NB4 (cell line): ENCODE measurements at regions not wholly inside any gene's neighbourhood (a gene's known extent, or its start where the extent isn't known, plus 50 kb on each side); places are given as distances from the start of the nearest gene placed in this dataset.

ENCODE experiments used
- CTCF ChIP-seq: IDR thresholded peaks from one replicate; pipeline ENCODE4 v1.5.1; 2012; ENCODE audit warnings: low read depth, low read length
- MAX ChIP-seq: IDR thresholded peaks from 2 replicates; pipeline ENCODE4 v1.6.1; 2011; ENCODE audit warnings: low read depth, low read length
- POLR2A ChIP-seq: IDR thresholded peaks from 2 replicates; pipeline ENCODE4 v1.6.1; 2011; ENCODE audit warnings: mild to moderate bottlenecking; ENCODE audit not compliant: insufficient read length; ENCODE audit errors: extremely low read depth

GRCh38 chr4:96603641-96604040 is 763.7 kb downstream of the PDHA2 start:
- no peak for TF ChIP-seq CTCF
- no peak for TF ChIP-seq POLR2A
- TF ChIP-seq MAX, result no peak
